GOT3 (cell line): ENCODE measurements at regions not wholly inside any gene's neighbourhood (a gene's known extent, or its start where the extent isn't known, plus 50 kb on each side); places are given as distances from the start of the nearest gene placed in this dataset.

Experiments used
- DNase-seq: peaks from one replicate; lab custom pipeline; 2025; ENCODE audit warnings: mixed read lengths; lab: John Stamatoyannopoulos, UW

DNA sequence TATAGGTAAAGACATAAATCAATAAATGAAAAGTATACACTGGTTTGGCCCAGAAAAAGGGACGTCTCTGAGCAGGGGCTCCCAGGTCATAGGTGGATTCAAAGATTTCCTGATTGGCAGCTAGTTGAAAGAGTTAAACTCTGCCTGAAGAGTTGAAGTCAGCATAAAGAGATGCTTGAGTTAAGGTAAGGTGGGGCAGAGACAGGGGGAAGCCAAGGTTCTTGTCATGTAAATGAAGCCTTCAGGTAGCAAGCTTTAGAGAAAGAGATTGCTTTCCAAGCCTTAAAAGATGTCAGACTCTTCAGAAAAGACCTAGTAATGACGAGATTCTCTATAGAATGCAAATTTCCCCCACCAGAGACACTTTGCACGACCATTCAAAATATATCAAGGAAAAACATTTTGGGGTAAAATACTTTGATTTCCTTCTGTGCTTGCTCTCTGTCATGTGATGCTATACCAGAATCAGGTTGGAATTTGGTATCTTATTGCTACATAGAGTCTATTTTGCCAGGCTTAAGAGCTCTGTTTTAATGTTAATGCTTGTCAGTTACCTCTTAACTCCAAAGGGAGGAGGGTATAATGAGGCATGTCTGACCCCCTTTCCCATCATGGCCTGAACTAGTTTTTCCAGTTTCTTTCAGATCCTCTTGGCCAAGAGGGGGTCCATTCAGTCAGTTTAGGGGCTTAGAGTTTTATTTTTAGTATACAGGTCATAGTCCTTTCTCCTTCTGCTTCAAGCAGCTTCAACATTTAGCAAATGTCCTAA, 429.6 kb downstream of the ADRA2A start:
- DNase-seq = no peak

DNA sequence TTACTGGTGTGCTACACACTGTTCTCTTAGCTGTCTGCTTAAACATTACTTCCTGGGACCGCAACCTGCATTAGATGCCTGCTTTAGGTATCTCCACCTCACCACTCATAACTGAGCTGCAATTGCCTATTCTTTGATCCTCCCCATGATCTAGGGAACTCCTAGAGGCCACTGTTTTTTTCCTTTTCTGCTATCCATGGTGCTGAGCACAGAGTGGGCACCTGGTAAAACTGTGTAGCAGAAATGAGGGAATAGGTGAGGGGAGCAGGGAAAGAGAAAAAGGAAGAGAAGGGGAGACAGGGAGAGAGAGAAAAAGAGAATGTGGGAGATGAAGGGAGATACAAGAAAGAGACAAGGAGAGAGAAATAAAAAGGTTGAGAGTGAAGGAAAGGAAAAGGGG, 434.9 kb downstream of the ADRA2A start:
- no peak for DNase-seq

- no peak for DNase-seq
Measured at GRCh38 chr10:111515264-111515663, 438.4 kb downstream of the ADRA2A start.

DNA sequence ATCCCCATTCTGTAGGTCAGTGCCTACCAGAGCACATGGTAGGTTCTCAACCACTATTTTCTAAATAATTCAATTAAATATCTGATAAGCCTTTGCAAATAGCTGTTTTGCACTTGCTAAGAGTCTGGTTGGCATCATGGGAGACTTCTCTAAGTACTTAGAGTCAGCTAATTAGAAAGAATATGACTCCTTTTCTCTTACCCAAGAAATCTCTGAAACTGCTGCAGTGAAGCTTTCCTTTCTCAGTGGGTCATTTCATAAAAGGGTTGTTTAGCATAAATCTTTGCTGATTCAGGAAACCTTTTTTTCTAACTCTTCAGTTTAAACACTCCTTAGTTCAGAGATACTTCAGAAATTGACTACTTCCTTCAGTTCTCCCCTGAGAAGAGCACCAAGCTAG, 438.9 kb downstream of the ADRA2A start:
- DNase-seq = no peak

DNA sequence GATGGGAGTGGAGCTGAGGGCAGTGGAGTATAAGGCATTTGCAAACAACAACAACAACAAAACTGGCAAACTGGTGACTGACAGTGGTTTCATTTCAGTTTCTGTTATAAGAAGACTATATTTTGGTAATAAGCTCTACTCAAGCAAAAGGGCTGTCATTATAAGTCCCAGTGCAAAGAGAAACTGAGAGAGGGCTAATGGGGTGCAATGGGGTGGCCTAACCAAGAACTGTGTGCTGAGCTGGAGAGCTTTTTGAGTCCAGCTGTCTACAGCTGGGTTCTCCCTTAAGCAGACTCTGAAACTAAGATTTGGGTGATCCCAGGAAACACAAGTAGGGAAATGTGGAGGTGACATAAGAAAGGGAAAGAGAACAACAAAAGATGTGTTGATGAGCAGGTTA, 439.3 kb downstream of the ADRA2A start:
- no peak for DNase-seq

DNA sequence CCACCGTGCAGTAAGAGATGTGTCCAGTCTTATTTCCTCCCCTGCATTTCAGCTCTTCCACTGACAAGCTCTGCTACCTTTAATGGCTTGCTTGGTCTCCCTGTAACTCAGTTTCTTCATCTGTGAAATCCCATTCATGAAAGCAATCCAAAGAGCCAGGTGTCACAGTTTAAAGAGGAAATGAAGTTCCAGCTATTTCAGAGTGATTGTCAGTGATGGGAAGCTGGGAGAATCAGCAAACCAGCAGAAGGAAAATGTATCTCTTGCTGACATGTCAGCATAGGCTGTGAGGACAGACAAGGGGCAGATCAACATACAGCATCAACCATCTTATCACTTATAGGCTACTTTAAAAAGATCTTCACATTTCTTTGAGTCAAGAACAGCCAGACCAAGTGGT, 445.3 kb downstream of the ADRA2A start:
- no peak for DNase-seq

- DNase-seq = no peak
Measured at GRCh38 chr10:111522551-111522950, 445.7 kb downstream of the ADRA2A start.

GRCh38 chr10:111523016-111523415, 446.2 kb downstream of the ADRA2A start:
- no peak for DNase-seq

- no peak for DNase-seq
Measured at GRCh38 chr10:111524134-111524533, 447.3 kb downstream of the ADRA2A start.

- no peak for DNase-seq
Measured at GRCh38 chr10:111525696-111526095, 448.9 kb downstream of the ADRA2A start.

DNA sequence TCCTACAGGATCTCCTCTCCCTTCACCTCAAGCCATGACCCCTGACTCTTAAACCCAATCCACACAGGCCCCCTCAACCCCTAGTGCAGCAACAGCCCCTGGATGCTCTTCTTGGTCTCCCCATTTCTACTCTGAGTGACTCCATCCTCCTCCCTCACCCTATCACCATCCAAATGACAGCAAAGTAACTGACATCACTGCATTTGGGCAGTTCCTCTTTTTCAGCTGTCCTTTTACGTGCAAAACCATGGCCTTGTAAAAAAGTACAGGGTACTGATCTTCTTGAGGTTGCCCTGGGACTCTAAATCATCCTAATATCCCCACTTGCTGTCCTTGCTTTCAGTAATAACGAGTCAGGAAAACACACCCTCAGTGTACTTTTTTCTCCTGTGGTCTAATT, 454.9 kb downstream of the ADRA2A start:
- DNase-seq = no peak

GRCh38 chr10:111532139-111532538, 455.3 kb downstream of the ADRA2A start:
- DNase-seq = no peak

DNA sequence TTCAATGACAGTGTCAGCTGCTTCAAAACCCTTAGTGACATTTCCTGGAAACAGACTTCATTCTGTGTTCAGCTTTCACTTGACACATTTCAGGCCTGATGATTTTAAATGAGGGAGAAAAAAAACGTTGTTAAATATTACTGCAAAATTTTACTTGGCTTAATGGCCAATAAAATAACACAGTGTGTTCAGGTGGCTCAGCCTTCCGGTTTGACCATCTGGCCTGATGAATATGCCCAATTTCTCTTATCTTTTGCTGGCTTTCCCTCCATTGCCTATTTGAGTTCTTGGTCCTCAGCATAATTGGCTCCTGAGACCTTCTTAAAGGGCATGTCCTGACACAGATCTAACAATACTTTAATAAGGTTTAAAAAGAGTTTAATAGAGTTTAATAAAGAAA, 462.4 kb downstream of the ADRA2A start:
- no peak for DNase-seq

DNA sequence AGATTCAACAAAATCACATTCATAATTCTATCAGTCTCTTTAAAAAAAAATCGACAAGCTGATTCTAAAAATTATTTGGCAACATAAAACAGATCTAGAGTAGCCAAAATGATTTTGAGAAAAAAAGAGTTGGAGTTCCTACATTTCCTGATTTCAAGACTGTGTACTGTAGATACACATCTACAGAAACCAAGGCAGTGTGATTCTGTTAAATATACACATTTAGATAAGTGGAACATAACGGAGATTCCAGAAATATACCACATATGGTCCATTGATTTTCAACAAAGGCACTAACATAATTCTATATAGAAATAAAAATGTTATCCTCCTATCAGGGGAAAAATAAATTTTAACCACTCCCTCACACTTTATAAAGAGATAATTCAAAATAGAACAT, 467.0 kb downstream of the ADRA2A start:
- no peak for DNase-seq

GRCh38 chr10:111545861-111546605, 469.2 kb downstream of the ADRA2A start:
- DNase-seq = no peak

GRCh38 chr10:111548084-111548726, 471.4 kb downstream of the ADRA2A start:
- no peak for DNase-seq

- DNase-seq = no peak
Measured at GRCh38 chr10:111551001-111551400, 474.2 kb downstream of the ADRA2A start.

GRCh38 chr10:111556666-111557065, 479.8 kb downstream of the ADRA2A start:
- no peak for DNase-seq

DNA sequence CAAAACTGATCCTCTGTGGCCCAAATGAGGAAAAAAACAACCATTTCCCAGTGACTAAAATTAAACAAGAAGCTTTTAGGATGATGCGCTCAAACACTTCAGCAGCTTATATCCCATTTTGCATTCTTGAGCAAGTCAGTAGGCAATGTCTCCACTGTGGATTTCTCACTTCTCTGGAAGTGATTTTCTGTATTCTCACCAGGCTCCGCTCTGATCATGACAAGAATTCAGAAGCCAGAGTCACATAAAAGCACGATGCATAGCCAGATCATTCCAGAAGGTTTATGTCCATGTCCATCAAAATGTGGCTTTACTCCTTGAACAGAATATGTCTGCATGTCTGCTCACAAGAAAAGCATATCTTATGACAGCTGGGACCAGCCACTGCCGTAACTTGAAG, 481.4 kb downstream of the ADRA2A start:
- DNase-seq = no peak

GRCh38 chr10:111560027-111560426, 483.2 kb downstream of the ADRA2A start:
- DNase-seq = no peak

DNA sequence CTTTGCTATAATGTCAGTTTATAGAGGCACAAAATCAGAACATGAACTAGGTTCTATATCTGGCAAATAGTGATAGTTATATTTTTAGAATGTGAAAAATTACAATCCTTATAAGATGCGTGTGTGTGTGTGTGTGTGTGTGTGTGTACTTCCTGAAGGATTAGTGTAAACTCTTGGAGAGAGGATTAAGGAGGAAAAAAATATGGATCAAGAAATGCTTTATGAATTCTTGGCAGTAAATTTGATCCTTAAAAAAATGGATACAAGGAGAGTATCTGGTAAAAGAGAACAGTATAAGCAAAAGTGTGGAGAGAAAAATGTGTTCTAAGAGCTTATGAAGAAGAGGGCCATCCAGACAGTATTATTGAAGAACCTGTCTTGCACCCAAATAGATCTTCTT, 484.3 kb downstream of the ADRA2A start:
- no peak for DNase-seq

DNA sequence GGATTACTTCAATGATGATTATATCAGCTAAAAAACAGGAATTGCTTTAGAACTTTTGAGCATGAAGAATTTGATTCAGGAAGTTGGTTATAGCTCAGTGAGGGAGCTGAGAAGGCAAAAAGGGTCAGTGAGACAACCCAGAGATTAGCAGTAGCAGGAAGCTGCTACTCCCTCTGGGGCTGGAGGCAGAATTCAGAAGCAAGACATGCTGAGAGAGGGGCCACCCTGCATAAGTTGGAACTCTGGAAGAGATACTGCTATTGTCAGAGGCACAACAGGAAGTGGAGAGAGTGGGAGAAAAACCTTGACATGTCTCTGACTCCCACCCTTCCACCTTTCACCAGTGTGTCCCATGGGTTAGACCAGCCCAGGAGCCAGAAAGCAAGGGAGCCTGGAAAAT, 488.7 kb downstream of the ADRA2A start:
- DNase-seq = no peak

DNA sequence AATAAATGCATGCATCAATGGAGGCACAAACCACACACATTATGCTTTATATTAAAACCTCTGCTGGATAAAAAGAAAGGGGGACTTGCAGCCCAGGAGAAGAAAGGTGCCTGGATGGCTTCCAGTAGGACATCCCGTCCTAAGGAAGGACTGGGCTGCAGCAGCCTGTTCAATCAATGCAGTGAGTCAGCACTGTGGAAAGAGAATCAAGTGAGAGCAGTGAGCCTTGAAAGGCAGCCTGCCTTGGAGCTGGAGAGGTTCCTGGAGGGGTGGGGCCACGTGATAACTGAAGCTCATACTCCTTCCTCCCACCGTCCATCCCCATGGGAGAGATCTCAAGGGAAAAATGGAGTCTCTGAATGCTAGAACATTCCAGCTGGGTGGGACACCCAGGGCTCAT, 501.2 kb downstream of the ADRA2A start:
- no peak for DNase-seq
